Keratinocyte (primary cell): ENCODE measurements at regions not wholly inside any gene's neighbourhood (a gene's known extent, or its start where the extent isn't known, plus 50 kb on each side); places are given as distances from the start of the nearest gene placed in this dataset.

ENCODE experiments used
- CTCF ChIP-seq, 3 experiments: IDR thresholded peaks in 1 of 3; conservative IDR thresholded peaks in 1 of 3; optimal IDR thresholded peaks in 1 of 3; 2 replicates in 2 of 3; 3 replicates in 1 of 3; pipeline versions ENCODE3 to v1.5.1; 2011; ENCODE audit warnings: low read length in 3 of 3, mild to moderate bottlenecking in 3 of 3, moderate library complexity in 2 of 3, control low read depth in 1 of 3, inconsistent platforms in 1 of 3; ENCODE audit not compliant: insufficient read depth in 2 of 3; ENCODE audit errors: extremely low read depth in 1 of 3
- EZH2 ChIP-seq: IDR thresholded peaks from one replicate; pipeline ENCODE4 v1.6.1; 2012; ENCODE audit warnings: inconsistent platforms, mild to moderate bottlenecking, low read length, moderate library complexity

GRCh38 chr2:3009483-3009882 lies 368.1 kb downstream of the EIPR1 start:
- no peak for TF ChIP-seq CTCF (optimal IDR thresholded peaks at IDR 0.05 in 1 of 3, IDR thresholded peaks at IDR 0.05 in 1 of 3, conservative IDR thresholded peaks at IDR 0.05 in 1 of 3; ENCODE audit: extremely low read depth in 1 of 3, insufficient read depth in 2 of 3, low read length in 3 of 3)
- no peak for TF ChIP-seq EZH2
